Lung (tissue), 11 donors: ENCODE measurements at regions not wholly inside any gene's neighbourhood (a gene's known extent, or its start where the extent isn't known, plus 50 kb on each side); places are given as distances from the start of the nearest gene placed in this dataset.
A peak's percentile ranks its signal among the peaks of the same experiment; 100 is the strongest.

Source experiments
- ATAC-seq: fragments of 200-7000 bp; cut with Tn5 transposase; one replicate; pipeline ENCODE4 v1.9.1; 2020; ENCODE audit warnings: moderate number of reproducible peaks; ENCODE audit not compliant: insufficient read depth, low FRiP score
- DNase-seq, 3 donors: peaks; one replicate each; pipeline ENCODE4 v3.0.0-alpha.2; 2013 to 2017
- H3K27ac ChIP-seq, 2 donors: one replicate each; pipeline ENCODE4 v1.5.1; 2013; ENCODE audit warnings: mild to moderate bottlenecking in 2 of 2, moderate library complexity in 2 of 2, control low read depth in 1 of 2, inconsistent platforms in 1 of 2, low read depth in 1 of 2, low read length in 1 of 2
- H3K27me3 ChIP-seq, 3 donors: one replicate each; pipeline ENCODE4 v1.5.1; 2013; ENCODE audit warnings: low read length in 2 of 3; ENCODE audit not compliant: control insufficient read depth in 3 of 3, insufficient read depth in 3 of 3
- H3K36me3 ChIP-seq, 4 donors: one replicate each; pipeline ENCODE4 v1.5.1; 2013; ENCODE audit warnings: low read length in 4 of 4, mild to moderate bottlenecking in 1 of 4, moderate library complexity in 1 of 4; ENCODE audit not compliant: control insufficient read depth in 4 of 4, insufficient read depth in 4 of 4
- H3K4me1 ChIP-seq, 5 donors: one replicate each; pipeline ENCODE4 v1.5.1; 2013; ENCODE audit warnings: low read length in 5 of 5, mild to moderate bottlenecking in 2 of 5, moderate library complexity in 1 of 5; ENCODE audit not compliant: control insufficient read depth in 5 of 5, insufficient read depth in 5 of 5
- H3K4me3 ChIP-seq: one replicate; pipeline ENCODE4 v1.5.1; 2013; ENCODE audit warnings: mild to moderate bottlenecking, control low read depth, moderate library complexity
- H3K9ac ChIP-seq, 2 donors: one replicate each; pipeline ENCODE4 v1.5.1; 2013; ENCODE audit warnings: low read length in 2 of 2, control low read depth in 1 of 2; ENCODE audit not compliant: insufficient read depth in 1 of 2
- H3K9me3 ChIP-seq, 4 donors: one replicate each; pipeline ENCODE4 v1.5.1; 2013; ENCODE audit warnings: low read length in 3 of 4, mild to moderate bottlenecking in 1 of 4, moderate library complexity in 1 of 4; ENCODE audit not compliant: control insufficient read depth in 4 of 4, insufficient read depth in 3 of 4
- CTCF ChIP-seq: IDR thresholded peaks from 2 replicates; pipeline ENCODE4 v1.5.1; 2012; ENCODE audit warnings: mild to moderate bottlenecking; ENCODE audit errors: control extremely low read depth, extremely low read depth
- WGBS, 2 donors: extraction: QIAGEN DNeasy Blood & Tissue Kit; methylation state at CpG; one replicate each; pipeline ENCODE4 v1.1.7; 2013; 5-methylcytosine and 5-hydroxymethylcytosine counted together
- donor health status: control.
- donor health status: control.
- donor health status: Bipolar disorder and iron deficiency.
- donor health status: healthy.
- donor health status: DM: yes; HTN: yes; CAD: no.

- no peak for ATAC-seq
- H3K9ac ChIP-seq: no peak overlapping the region
- no peaks in the 10 kb centered on the region for H3K4me1 ChIP-seq
- no peak for DNase-seq
- no peak for TF ChIP-seq CTCF
- H3K4me3 ChIP-seq: no peak overlapping the region
- no peaks in the 10 kb centered on the region for H3K27me3 ChIP-seq
- 38 to 40% methylated on average over 4 of the region's 4 CpGs for WGBS, 2 donors
- no peaks in the 10 kb centered on the region for H3K36me3 ChIP-seq
- no peaks in the 10 kb centered on the region for H3K9me3 ChIP-seq
- H3K27ac ChIP-seq: no peak overlapping the region
Observed at GRCh38 chr18:33849731-33850130, 271.7 kb downstream of the ASXL3 start.

DNA sequence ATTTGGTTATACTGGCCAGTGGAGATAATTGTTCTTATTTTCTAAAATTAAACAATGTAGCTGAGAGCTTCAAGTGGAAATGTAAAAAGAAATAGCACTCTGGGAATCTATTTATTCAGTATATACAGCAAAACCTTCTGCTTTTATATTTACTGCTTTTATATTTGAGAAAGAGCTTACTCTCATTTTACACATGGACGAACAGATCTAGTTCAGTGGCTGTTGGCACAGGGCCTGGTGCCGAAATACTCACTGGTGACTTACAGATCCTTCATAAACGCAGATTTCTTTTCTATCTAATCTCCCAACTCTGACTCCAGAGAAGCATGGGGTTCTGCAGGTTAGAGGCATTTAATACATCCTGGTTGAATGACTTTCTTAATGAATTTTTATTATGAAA, 266.2 kb downstream of the ASXL3 start:
- ATAC-seq: no peak

GRCh38 chr18:33841221-33841967, 263.4 kb downstream of the ASXL3 start:
- no peak overlapping the region for H3K27ac ChIP-seq
- H3K9me3 ChIP-seq: no peaks in the 10 kb centered on the region
- WGBS, 2 donors: 66 to 77% methylated on average over 6 of the region's 6 CpGs
- TF ChIP-seq CTCF: no peak
- no peak for DNase-seq
- H3K27me3 ChIP-seq: no peaks in the 10 kb centered on the region
- peaks cover 0 to 20% (median 0%) of the 10 kb centered on the region in 5 donors for H3K4me1 ChIP-seq
- no peak overlapping the region for H3K4me3 ChIP-seq
- no peaks in the 10 kb centered on the region for H3K36me3 ChIP-seq
- no peak overlapping the region for H3K9ac ChIP-seq
- ATAC-seq: no peak

More for the DNA sequence above, 266.2 kb downstream of the ASXL3 start:
- Histone ChIP-seq H3K9me3 (no peaks in the 10 kb centered on the region), H3K36me3 (no peaks in the 10 kb centered on the region), H3K9ac (no peak overlapping the region), H3K4me3 (no peak overlapping the region), H3K27ac (no peak overlapping the region), H3K27me3 (no peaks in the 10 kb centered on the region), H3K4me1 (peaks cover 0 to 11% (median 0%) of the 10 kb centered on the region in 5 donors)
- 84 to 85% methylated on average over 3 of the region's 3 CpGs for WGBS, 2 donors
- DNase-seq: peak in 1 of 3 donors; percentile 21
- no peak for TF ChIP-seq CTCF
